ENCODE measurements at regions not wholly inside any gene's neighbourhood (a gene's known extent, or its start where the extent isn't known, plus 50 kb on each side); places are given as distances from the start of the nearest gene placed in this dataset.
A peak's percentile ranks its signal among the peaks of the same experiment; 100 is the strongest.
"Not testable (repeated sequence)": the region's sequence is repeated elsewhere in the genome, so short reads cannot be mapped to it uniquely, and the experiment has no call there.

- H3K9me3 ChIP-seq (ENCODE audit: control insufficient read depth, low read length): no peaks in the 10 kb centered on the region
- no peaks in the 10 kb centered on the region for H3K27me3 ChIP-seq (ENCODE audit: control insufficient read depth, insufficient read depth)
- intact Hi-C loops (cut with DNase I): no loop called here
- H3K4me1 ChIP-seq (ENCODE audit: control insufficient read depth, insufficient read depth, low read length): no peaks in the 10 kb centered on the region
- H3K4me3 ChIP-seq (ENCODE audit: low read length): no peak overlapping the region
- H3K27ac ChIP-seq (ENCODE audit: low read length): no peak overlapping the region
- no peak for DNase-seq
- no peak for ATAC-seq
- 73% methylated on average over 1 of the region's 1 CpG for WGBS
These were observed 179.6 kb upstream of the CXorf51A start for GRCh38 chrX:146994163-146994562.

- DNase-seq: peak in 1 of 3 donors; percentile 22
- no peak overlapping the region for H3K4me3 ChIP-seq (ENCODE audit: low read length)
- 75% methylated on average over 6 of the region's 6 CpGs for WGBS
- ATAC-seq: no peak
- intact Hi-C loops (cut with DNase I): no loop called here
- H3K4me1 ChIP-seq (ENCODE audit: control insufficient read depth, insufficient read depth, low read length): no peaks in the 10 kb centered on the region
- H3K27ac ChIP-seq (ENCODE audit: low read length): no peak overlapping the region
- H3K9me3 ChIP-seq (ENCODE audit: control insufficient read depth, low read length): no peaks in the 10 kb centered on the region
- H3K27me3 ChIP-seq (ENCODE audit: control insufficient read depth, insufficient read depth): no peaks in the 10 kb centered on the region
These were observed 158.7 kb upstream of the CXorf51A start for GRCh38 chrX:146973283-146973682.

- Histone ChIP-seq H3K4me1 (ENCODE audit: control insufficient read depth, insufficient read depth, low read length) (no peaks in the 10 kb centered on the region), H3K27me3 (ENCODE audit: control insufficient read depth, insufficient read depth) (no peaks in the 10 kb centered on the region), H3K4me3 (ENCODE audit: low read length) (no peak overlapping the region), H3K9me3 (ENCODE audit: control insufficient read depth, low read length) (no peaks in the 10 kb centered on the region), H3K27ac (ENCODE audit: low read length) (no peak overlapping the region)
- no peak for DNase-seq
- no peak for ATAC-seq
- WGBS: 51% methylated on average over 3 of the region's 3 CpGs
- intact Hi-C loops (cut with DNase I): no loop called here
These were observed 152.8 kb upstream of the CXorf51A start for GRCh38 chrX:146967306-146967705.

- Histone ChIP-seq H3K9me3 (ENCODE audit: control insufficient read depth, low read length) (no peaks in the 10 kb centered on the region), H3K4me3 (ENCODE audit: low read length) (no peak overlapping the region), H3K4me1 (ENCODE audit: control insufficient read depth, insufficient read depth, low read length) (no peaks in the 10 kb centered on the region), H3K27ac (ENCODE audit: low read length) (no peak overlapping the region), H3K27me3 (ENCODE audit: control insufficient read depth, insufficient read depth) (no peaks in the 10 kb centered on the region)
- 73% methylated on average over 2 of the region's 2 CpGs for WGBS
- intact Hi-C loops (cut with DNase I): no loop called here
- DNase-seq (no peak), ATAC-seq (no peak)
These were observed 142.2 kb upstream of the CXorf51A start for GRCh38 chrX:146956760-146957159.

GRCh38 chrX:146934256-146934655 lies 119.7 kb upstream of the CXorf51A start:
- Histone ChIP-seq H3K9me3 (ENCODE audit: control insufficient read depth, low read length) (no peaks in the 10 kb centered on the region), H3K27me3 (ENCODE audit: control insufficient read depth, insufficient read depth) (no peaks in the 10 kb centered on the region), H3K4me3 (ENCODE audit: low read length) (no peak overlapping the region), H3K27ac (ENCODE audit: low read length) (no peak overlapping the region), H3K4me1 (ENCODE audit: control insufficient read depth, insufficient read depth, low read length) (no peaks in the 10 kb centered on the region)
- DNase-seq (no peak), ATAC-seq (no peak)
- WGBS: 48% methylated on average over 1 of the region's 1 CpG
- intact Hi-C loops (cut with DNase I): no loop called here

- H3K9me3 ChIP-seq (ENCODE audit: control insufficient read depth, low read length); intact Hi-C loops (cut with DNase I); DNase-seq: not testable (repeated sequence)
These were observed 118.5 kb upstream of the CXorf51A start for GRCh38 chrX:146932997-146933396.

GRCh38 chrX:146921204-146921603 lies 106.7 kb upstream of the CXorf51A start:
- DNase-seq (no peak), ATAC-seq (no peak)
- Histone ChIP-seq H3K4me1 (ENCODE audit: control insufficient read depth, insufficient read depth, low read length) (no peaks in the 10 kb centered on the region), H3K27ac (ENCODE audit: low read length) (no peak overlapping the region), H3K4me3 (ENCODE audit: low read length) (no peak overlapping the region), H3K27me3 (ENCODE audit: control insufficient read depth, insufficient read depth) (no peaks in the 10 kb centered on the region), H3K9me3 (ENCODE audit: control insufficient read depth, low read length) (no peaks in the 10 kb centered on the region)
- intact Hi-C loops (cut with DNase I): no loop called here

More at GRCh38 chrX:146932997-146933396, 118.5 kb upstream of the CXorf51A start:
- 32% methylated on average over 2 of the region's 2 CpGs for WGBS
- H3K4me3 ChIP-seq (ENCODE audit: low read length); H3K4me1 ChIP-seq (ENCODE audit: control insufficient read depth, insufficient read depth, low read length); H3K27me3 ChIP-seq (ENCODE audit: control insufficient read depth, insufficient read depth); ATAC-seq; H3K27ac ChIP-seq (ENCODE audit: low read length): not testable (repeated sequence)

- no peak overlapping the region for H3K4me3 ChIP-seq (ENCODE audit: low read length)
- 70% methylated on average over 8 of the region's 8 CpGs for WGBS
- H3K9me3 ChIP-seq (ENCODE audit: control insufficient read depth, low read length): no peaks in the 10 kb centered on the region
- DNase-seq (peak in 1 of 3 donors; percentile 30), ATAC-seq (no peak)
- no peaks in the 10 kb centered on the region for H3K27me3 ChIP-seq (ENCODE audit: control insufficient read depth, insufficient read depth)
- H3K4me1 ChIP-seq (ENCODE audit: control insufficient read depth, insufficient read depth, low read length): no peaks in the 10 kb centered on the region
- no peak overlapping the region for H3K27ac ChIP-seq (ENCODE audit: low read length)
- intact Hi-C loops (cut with DNase I): no loop called here
These were observed 93.1 kb upstream of the CXorf51A start for GRCh38 chrX:146907391-146908240.

GRCh38 chrX:146906166-146906565 lies 91.6 kb upstream of the CXorf51A start:
- intact Hi-C loops (cut with DNase I): no loop called here
- no peak for ATAC-seq

GRCh38 chrX:146887020-146887419 lies 72.5 kb upstream of the CXorf51A start:
- no peak overlapping the region for H3K4me3 ChIP-seq (ENCODE audit: low read length)
- H3K4me1 ChIP-seq (ENCODE audit: control insufficient read depth, insufficient read depth, low read length): no peaks in the 10 kb centered on the region
- no peak for DNase-seq
- H3K27me3 ChIP-seq (ENCODE audit: control insufficient read depth, insufficient read depth): no peaks in the 10 kb centered on the region
- H3K27ac ChIP-seq (ENCODE audit: low read length): no peak overlapping the region
- intact Hi-C loops (cut with DNase I): no loop called here
- H3K9me3 ChIP-seq (ENCODE audit: control insufficient read depth, low read length): no peaks in the 10 kb centered on the region
- no peak for ATAC-seq

More at GRCh38 chrX:146906166-146906565, 91.6 kb upstream of the CXorf51A start:
- Histone ChIP-seq H3K27me3 (ENCODE audit: control insufficient read depth, insufficient read depth) (no peaks in the 10 kb centered on the region), H3K9me3 (ENCODE audit: control insufficient read depth, low read length) (no peaks in the 10 kb centered on the region), H3K4me3 (ENCODE audit: low read length) (no peak overlapping the region), H3K27ac (ENCODE audit: low read length) (no peak overlapping the region), H3K4me1 (ENCODE audit: control insufficient read depth, insufficient read depth, low read length) (no peaks in the 10 kb centered on the region)
- peak in 1 of 3 donors; percentile 10 for DNase-seq
- 58% methylated on average over 5 of the region's 5 CpGs for WGBS

GRCh38 chrX:146881521-146881920 lies 67.0 kb upstream of the CXorf51A start:
- H3K4me1 ChIP-seq (ENCODE audit: control insufficient read depth, insufficient read depth, low read length): no peaks in the 10 kb centered on the region
- H3K27ac ChIP-seq (ENCODE audit: low read length): no peak overlapping the region
- no peaks in the 10 kb centered on the region for H3K9me3 ChIP-seq (ENCODE audit: control insufficient read depth, low read length)
- DNase-seq (no peak), ATAC-seq (no peak)
- intact Hi-C loops (cut with DNase I): no loop called here
- no peaks in the 10 kb centered on the region for H3K27me3 ChIP-seq (ENCODE audit: control insufficient read depth, insufficient read depth)
- no peak overlapping the region for H3K4me3 ChIP-seq (ENCODE audit: low read length)
- WGBS: 58% methylated on average over 2 of the region's 2 CpGs

Data from right cardiac atrium (tissue), 5 donors.